Renal cortex interstitium (tissue), 11 donors: ENCODE measurements at regions not wholly inside any gene's neighbourhood (a gene's known extent, or its start where the extent isn't known, plus 50 kb on each side); places are given as distances from the start of the nearest gene placed in this dataset.

Source experiments
- DNase-seq, 11 donors: peaks; one replicate each; pipeline ENCODE4 v3.0.0-alpha.2; 2013; ENCODE audit warnings: low read depth in 9 of 11, low spot score in 4 of 11; ENCODE audit errors: extremely low read depth in 1 of 11

DNA sequence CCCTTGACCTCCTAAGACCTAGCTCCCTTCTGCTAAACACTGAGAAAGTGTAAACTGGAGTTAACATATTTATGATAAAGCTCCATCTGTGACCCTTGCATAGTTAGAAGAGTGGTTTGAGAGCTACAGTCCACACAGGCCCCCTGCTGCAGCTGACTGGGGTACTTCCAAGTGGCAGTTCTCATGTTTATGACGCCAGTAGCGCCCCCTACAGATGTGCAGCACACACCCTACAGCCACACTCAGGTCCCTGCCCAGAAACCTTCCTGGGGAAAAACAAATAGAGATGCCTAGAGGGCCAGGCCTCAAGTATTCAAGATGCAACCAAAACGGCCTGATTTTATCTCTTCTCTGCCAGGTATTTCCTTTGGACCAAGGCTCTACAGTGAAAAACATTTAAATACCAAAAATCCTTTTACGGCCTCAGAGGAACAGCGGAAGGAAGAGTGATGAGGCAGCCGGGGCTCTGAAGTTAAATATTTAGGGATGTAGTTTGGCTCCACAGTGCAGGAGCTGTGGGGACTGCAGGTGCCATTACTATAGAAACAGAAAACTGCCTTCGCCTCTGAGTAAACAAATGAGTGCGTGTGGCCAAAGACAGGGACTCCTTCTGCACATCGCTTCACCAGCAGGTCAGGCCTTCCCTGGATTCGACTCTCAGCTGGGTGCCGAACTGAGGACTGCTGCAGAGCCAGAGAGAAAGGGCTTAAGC, 553.1 kb downstream of the EFNB2 start:
- DNase-seq, result no peak

DNA sequence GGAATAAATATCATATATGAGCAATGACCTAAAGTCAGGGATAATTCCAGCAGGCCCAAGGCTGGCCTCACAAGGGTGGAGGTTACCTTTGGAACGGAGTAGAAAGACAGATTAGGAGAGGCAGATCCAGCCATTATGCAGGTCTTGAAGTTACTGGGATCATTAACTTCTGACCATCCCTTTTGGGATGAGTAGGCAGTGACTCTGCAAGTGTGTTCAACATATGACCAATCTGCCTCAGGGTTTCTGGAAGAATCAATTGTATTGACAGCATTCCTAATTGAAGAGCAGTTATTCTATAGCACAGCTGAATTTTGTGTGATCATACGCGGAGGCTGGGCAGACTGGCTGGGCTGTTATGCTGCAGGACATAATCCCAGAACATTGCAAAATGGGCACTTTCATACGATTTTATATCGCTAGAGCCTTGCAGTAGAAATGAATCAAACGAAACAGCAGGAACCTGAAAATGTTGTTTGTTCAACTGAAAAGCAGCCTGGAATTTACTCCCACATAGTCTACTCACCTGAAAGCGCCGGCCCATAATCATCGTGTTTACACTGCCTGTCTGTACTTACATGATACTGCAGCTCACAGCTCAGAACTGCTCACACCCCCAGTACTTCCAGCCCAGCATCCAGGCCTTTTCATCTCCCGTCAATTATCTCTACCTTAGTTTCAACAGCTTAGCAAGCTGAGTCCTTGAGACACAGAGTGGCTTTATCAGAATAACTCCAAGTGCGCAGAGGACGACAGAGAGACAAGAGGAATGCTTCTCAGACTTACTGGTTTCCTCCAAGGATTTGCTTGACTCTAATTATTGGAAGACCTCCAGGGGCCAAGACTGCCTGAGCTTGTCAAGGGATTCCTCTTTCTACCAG, 556.1 kb downstream of the EFNB2 start:
- peak in 1 of 11 donors; percentile 50 for DNase-seq

DNA sequence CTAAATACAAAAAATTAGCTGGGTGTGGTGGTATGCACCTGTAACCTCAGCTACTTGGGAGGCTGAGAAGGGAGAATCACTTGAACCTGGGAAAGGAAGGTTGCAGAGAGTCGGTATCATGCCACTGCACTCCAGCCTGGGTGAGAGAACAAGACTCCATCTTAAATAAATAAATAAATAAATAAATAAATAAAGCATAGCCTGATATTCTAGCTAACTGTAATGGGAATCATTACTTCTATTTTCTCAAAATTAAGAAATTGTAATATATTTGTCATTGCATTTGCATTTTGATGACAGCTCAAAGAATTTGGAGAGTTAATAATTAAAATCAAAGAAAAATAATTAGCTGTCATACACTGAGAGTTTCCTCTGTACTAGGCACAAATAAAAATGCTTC, 561.1 kb downstream of the EFNB2 start:
- DNase-seq, result no peak

DNA sequence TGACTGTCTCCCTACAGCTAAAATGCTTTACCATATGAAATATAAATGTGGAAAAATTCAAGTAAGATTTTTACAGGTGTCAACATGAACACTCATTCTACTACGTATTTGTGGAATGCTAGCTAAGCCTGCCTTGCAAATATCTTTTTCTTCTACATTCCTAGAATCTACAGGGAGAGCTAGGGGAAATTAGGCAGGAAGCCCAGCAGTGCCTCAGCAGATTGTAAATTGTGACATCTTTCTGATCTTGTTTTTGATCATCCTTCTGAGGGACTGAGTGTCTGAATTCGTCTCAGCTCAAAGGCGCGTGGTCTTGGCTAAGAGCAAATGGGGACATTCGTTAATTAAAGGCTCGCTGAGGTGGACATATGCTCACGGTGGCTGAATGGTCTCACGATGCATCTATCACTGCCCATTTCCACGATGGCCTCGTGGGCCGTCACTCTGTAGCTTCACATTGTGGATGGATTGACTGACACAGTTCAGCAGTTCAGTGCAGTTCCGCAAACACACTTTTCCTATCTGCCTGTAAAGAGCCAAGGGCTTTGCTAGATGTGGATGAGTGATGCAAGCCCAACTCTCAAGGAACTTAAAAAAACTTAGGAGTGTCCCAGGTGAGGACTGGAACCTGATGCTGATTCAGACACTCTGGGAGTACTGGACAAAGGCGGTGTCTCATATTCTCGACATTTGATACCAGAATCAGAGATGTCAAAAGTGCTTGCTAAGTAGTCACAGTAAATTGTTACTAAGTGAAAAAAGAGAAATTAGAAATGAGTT, 562.5 kb downstream of the EFNB2 start:
- no peak for DNase-seq

DNA sequence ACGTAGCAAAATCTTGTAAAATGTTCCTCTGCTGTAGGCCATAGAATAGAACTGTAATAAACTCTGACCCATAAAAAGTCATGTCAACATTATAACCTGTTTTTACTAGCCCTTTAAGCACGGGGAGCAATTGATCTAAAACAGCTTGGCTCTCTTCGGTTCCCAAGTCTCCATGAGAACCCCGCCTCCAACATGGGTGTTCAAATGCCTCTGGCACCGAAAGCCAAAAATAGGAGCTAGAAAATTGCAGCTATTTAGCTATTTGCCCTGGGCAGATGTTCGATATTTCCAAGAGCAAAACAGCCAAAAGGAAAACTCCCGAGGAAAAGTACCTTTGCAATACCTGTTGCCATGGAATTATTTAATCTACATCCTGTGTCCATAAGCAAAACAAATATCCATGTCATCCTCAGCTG, 563.1 kb downstream of the EFNB2 start:
- DNase-seq, result no peak

DNA sequence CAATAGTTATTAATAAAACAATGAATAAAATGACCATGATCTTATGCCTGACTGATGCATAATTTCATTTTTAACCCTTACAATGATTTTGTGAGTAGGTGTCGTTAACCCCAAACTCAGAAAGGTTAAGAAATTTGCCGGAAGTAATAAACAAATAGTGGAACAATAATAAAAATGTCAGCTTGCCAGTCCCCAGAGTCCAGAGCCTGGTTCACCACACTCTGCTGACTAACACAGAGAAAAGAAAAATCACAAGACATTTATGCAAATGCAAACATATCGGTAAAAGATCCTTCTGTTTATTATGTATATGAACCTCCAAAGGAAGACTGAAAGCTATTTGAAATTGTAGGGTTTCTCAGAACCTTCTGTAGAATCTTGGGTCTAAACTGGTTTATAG, 563.7 kb downstream of the EFNB2 start:
- DNase-seq, result no peak

DNA sequence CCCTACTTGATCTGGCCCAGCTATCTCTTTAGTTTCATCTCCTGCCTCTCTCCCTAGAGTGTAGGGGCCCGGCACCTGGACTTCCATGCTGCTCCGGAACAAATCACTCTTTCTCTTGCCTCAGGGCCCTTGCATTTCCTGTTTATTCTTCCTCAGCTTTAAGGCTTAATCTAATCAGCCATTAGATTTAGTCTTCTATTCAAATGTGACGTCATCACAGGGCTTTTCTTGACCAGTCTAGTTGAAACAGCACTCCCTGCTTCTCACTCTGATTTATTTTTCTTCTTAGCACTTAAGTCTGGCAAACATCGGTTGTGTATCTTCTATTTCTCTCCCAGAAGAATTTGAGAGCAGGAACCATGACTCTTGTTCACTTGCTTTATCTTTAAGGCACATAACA, 564.1 kb downstream of the EFNB2 start:
- no peak for DNase-seq

DNA sequence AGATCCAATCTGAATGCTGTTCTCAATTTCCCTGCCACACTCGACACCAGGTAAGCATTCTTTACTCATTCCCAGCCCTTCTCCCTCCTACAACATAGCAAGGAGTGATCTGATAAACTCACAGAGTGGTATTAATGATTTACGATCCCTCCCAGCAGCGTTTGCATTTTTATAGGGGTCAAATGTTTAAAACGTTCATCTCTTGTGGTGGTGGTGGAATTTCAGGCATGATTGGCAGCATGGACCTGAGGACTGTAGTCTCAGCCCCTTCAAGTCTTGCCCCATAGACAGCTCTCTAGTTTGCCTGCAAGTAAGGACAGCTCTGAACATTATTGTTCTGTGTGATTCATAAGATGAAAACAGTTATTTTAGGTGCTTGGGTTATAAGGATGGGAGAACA, 565.7 kb downstream of the EFNB2 start:
- DNase-seq, result peak in 7 of 11 donors; percentile 29 to 77 (median 53)

DNA sequence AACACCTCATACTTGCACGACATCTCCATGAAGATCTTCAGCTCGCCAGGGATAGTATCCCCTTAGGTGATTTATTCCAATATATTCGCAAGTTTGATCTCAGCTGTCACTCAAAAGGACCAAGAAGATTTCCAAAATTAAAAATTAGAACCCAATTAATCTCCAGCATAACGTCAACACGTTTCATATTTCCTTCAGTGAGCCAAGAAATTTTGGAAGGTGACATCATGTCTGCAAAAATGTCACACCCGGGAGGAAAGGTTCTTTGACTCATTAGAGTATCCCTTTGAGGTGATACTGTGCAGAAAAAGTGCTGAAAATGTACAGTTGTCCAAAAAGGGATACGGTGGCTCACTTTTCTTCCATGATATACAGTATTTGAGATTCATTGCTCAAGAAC, 569.6 kb downstream of the EFNB2 start:
- DNase-seq, result no peak

DNA sequence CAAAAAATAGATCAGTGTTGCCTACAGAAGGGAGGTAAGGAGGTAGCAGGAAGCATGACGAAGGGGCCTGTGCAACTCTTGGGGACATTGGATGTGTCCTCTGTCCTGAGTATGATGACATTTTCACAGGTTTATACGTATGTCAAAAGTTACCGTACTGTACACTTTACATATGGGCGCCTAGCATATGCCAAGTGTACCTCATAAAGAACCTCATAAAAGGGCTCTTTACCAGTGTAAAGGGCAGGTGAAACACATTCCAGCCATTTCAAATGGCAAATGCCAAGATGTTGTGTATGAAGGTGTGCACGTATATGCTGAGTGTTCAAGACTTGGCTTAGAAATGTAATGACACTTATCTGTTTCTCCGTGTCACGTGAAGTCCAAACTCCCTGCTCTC, 573.4 kb downstream of the EFNB2 start:
- DNase-seq, result no peak

DNA sequence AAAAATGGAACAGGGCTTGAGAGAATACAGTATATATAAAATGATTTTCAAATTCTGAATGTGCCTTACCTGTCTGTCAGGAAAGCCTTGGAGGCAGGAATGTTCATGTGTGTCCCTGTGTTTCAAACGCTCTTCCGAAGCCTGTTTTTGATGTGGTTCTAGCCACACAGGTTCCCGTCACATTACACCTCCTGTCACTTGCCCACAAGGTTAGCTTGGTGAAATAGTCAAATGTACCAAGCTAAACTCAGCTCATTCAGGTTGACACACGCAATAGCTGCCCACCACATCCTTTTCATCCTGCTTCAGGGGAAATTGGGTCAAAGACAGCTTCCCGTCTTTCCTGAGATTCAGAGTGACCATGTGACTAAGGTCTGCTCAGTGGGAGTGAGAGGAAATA, 574.0 kb downstream of the EFNB2 start:
- no peak for DNase-seq

DNA sequence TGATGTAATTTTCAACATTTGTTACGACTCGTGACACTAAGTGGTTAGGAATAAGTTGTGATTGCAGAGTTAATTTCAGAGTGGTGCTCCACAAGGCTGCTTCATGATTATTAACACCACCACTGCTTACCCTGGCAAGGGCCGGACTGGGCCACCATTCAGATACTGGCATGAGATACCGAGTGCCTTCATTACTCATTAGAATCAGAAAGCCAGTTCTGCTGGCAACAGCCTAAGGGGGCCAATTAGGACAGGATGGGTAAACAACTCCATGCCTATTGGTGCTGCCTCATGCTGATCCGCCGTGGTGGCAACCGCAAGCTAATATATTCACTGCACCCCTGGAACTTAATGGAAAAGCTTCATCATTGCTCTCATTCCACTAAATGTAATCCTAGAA, 575.1 kb downstream of the EFNB2 start:
- no peak for DNase-seq

DNA sequence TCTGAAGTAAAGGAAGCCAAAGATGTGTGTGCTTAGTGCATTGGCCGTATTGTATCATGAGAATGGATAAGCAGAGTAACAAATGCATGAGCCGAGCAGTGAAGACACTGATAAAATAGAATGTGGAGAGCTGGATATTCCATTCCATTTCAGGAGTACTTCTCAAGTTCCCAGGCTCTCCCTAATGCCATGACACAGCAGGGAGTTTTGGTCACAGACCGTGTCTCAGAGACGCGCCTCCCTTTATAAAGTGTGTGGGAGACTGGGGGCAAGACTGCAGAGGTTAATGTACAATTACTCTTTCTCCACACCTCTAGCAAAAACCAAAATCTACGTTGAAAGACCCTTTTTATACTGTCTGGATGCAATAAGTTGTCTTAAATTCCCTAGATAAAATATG, 575.6 kb downstream of the EFNB2 start:
- DNase-seq, result no peak

DNA sequence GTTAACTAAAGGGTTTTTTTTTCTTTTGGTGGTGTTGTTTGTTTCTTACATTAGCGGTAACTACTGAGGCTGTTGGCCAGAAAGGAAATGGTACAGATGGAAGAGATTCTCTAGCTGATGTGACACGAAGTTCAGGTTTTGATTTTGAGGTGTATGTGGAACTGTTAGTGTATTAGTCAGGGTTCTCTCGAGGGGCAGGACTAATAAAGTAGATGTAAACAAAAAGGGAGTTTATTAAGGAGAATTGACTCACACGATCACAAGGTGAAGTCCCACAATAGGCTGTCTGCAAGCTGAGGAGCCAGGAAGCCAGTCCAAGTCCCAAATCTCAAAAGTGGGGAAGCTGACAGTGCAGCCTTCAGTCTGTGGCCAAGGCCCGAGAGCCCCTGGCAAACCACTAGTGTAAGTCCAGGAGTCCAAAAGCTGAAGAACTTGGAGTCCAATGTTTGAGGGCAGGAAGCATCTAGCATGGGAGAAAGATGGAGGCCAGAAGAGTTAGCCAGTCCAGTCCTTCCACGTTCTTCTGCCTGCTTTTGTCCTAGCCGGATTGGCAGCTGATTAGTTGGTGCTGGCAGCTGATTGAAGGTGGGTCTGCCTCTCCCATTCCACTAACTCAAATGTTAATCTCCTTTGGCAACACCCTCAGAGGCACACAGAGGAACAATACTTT, 577.6 kb downstream of the EFNB2 start:
- DNase-seq, result no peak

DNA sequence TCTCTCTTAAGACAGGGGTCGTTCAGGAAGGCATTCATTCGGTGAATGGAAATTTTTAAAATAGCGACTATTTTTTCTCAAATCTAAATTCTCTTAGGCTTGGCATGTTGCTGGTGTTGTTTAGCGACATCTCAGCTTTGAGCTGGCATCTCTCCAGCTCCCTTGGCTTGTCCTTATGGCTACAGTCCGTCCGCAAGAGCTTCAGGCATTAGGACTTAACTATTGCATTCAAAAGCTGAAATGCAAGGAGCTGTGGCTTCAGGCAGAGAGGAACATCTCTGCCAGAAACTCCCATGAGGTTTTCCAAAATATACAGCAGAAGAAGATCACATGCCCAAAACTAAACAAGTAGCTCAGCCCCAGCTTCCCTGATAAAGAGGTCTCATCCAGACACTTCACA, 578.5 kb downstream of the EFNB2 start:
- no peak for DNase-seq

DNA sequence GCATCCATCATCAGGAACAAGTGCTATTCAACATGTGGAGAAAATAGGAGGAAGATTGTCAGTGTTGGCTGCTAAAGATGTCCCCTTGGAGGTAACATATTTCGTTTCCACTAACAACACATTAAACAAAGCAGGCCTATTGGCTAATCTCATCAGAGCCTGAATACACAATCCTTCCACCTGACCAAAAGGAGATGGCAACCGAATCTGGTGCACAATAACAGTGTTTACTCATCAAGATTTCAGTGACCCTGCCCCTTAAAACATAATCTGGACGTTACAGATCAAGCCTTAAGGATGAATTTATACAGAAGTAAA, 582.5 kb downstream of the EFNB2 start:
- no peak for DNase-seq

DNA sequence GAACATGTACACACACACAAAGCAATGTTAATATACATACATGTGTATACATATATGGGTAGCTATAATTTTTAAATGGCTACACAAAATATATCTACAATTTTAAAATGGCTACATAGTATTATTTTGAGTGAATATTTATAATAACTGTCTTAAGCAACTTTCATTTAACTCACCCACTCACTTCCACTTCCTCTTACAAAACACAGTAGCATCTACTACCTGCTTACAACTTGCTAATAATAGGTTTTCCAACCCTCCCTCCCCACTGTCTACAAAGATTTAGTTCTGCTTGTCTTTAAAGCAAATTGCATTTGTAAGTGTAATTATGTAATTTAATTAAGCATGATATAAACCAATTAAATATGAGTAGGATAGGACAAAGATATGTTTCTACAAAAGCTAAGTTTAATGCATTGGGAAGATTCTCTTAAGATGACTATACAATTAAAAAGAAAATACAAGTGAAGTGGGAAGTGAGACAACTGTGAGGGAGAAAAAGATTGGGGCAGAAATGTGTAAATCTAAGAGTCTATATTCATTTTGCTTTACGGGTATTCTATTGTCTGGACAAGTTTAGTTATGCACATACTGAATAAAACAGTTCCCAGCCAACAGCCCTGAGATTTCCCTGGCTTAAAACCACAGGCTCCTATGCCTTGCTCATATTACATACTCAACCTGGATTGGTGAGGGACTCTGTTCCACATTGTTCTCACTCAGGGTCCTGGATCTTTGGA, 583.1 kb downstream of the EFNB2 start:
- DNase-seq, result no peak

DNA sequence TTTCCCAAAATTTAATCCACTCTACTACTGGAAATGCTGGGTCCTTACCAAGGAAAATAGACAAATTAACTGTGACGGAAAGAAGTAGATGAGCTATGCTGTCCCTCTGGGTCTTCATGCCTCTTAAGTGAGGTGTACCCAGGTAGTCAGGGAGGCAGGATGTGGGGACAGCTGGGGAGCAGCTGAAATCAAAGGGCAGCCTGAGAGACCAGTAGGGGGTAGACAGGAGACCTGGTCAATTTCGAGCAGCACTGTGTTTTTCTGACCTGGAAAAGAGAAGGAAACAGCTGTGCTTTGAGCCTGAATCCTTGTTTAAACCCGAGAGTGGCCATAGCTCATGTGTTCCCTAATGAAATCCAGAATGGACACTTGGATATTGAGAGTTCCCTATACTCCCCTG, 587.3 kb downstream of the EFNB2 start:
- no peak for DNase-seq

DNA sequence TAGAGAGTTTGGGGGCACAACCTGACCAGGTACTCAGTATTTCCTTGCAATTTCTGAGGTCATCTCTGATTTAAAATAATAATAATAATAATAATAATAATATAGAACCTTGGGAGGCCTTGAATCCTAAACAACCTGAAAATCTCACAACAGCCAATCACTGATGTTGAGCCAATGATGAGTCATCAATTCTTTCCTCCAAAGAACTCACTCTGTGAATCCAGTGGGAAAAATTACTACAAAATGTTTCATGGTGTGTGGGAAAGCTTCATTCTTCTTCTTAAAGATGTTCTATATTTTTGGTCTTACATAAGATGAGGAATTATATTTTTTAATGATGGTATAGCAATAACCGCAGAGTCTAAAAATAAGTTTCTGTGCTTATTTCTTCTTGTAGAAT, 594.6 kb downstream of the EFNB2 start:
- DNase-seq, result no peak
